ENCODE measurements at regions not wholly inside any gene's neighbourhood (a gene's known extent, or its start where the extent isn't known, plus 50 kb on each side); places are given as distances from the start of the nearest gene placed in this dataset.

- TF ChIP-seq, protein P1, sequence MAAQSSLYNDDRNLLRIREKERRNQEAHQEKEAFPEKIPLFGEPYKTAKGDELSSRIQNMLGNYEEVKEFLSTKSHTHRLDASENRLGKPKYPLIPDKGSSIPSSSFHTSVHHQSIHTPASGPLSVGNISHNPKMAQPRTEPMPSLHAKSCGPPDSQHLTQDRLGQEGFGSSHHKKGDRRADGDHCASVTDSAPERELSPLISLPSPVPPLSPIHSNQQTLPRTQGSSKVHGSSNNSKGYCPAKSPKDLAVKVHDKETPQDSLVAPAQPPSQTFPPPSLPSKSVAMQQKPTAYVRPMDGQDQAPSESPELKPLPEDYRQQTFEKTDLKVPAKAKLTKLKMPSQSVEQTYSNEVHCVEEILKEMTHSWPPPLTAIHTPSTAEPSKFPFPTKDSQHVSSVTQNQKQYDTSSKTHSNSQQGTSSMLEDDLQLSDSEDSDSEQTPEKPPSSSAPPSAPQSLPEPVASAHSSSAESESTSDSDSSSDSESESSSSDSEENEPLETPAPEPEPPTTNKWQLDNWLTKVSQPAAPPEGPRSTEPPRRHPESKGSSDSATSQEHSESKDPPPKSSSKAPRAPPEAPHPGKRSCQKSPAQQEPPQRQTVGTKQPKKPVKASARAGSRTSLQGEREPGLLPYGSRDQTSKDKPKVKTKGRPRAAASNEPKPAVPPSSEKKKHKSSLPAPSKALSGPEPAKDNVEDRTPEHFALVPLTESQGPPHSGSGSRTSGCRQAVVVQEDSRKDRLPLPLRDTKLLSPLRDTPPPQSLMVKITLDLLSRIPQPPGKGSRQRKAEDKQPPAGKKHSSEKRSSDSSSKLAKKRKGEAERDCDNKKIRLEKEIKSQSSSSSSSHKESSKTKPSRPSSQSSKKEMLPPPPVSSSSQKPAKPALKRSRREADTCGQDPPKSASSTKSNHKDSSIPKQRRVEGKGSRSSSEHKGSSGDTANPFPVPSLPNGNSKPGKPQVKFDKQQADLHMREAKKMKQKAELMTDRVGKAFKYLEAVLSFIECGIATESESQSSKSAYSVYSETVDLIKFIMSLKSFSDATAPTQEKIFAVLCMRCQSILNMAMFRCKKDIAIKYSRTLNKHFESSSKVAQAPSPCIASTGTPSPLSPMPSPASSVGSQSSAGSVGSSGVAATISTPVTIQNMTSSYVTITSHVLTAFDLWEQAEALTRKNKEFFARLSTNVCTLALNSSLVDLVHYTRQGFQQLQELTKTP (IDR thresholded peaks at IDR 0.05; ENCODE audit: low read depth in 1 of 2, partially characterized antibody in 2 of 2), result no peak
- TF ChIP-seq TAF7 (tag; IDR thresholded peaks at IDR 0.05) (no peak), ZNF551 (CRISPR knock-in tag; IDR thresholded peaks at IDR 0.05) (no peak), CREB3L1 (IDR thresholded peaks at IDR 0.05; ENCODE audit: borderline replicate concordance, low read depth) (no peak), ZNF449 (CRISPR knock-in tag; IDR thresholded peaks at IDR 0.05) (no peak)
- TF ChIP-seq, protein P2, sequence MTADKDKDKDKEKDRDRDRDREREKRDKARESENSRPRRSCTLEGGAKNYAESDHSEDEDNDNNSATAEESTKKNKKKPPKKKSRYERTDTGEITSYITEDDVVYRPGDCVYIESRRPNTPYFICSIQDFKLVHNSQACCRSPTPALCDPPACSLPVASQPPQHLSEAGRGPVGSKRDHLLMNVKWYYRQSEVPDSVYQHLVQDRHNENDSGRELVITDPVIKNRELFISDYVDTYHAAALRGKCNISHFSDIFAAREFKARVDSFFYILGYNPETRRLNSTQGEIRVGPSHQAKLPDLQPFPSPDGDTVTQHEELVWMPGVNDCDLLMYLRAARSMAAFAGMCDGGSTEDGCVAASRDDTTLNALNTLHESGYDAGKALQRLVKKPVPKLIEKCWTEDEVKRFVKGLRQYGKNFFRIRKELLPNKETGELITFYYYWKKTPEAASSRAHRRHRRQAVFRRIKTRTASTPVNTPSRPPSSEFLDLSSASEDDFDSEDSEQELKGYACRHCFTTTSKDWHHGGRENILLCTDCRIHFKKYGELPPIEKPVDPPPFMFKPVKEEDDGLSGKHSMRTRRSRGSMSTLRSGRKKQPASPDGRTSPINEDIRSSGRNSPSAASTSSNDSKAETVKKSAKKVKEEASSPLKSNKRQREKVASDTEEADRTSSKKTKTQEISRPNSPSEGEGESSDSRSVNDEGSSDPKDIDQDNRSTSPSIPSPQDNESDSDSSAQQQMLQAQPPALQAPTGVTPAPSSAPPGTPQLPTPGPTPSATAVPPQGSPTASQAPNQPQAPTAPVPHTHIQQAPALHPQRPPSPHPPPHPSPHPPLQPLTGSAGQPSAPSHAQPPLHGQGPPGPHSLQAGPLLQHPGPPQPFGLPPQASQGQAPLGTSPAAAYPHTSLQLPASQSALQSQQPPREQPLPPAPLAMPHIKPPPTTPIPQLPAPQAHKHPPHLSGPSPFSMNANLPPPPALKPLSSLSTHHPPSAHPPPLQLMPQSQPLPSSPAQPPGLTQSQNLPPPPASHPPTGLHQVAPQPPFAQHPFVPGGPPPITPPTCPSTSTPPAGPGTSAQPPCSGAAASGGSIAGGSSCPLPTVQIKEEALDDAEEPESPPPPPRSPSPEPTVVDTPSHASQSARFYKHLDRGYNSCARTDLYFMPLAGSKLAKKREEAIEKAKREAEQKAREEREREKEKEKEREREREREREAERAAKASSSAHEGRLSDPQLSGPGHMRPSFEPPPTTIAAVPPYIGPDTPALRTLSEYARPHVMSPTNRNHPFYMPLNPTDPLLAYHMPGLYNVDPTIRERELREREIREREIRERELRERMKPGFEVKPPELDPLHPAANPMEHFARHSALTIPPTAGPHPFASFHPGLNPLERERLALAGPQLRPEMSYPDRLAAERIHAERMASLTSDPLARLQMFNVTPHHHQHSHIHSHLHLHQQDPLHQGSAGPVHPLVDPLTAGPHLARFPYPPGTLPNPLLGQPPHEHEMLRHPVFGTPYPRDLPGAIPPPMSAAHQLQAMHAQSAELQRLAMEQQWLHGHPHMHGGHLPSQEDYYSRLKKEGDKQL (CRISPR knock-in tag; IDR thresholded peaks at IDR 0.05; ENCODE audit: borderline replicate concordance), result no peak
These were observed 111.5 kb upstream of the KCNG1 start (continued) for GRCh38 chr20:51134405-51134804.

Data from K562 (cell line).